ENCODE measurements at regions not wholly inside any gene's neighbourhood (a gene's known extent, or its start where the extent isn't known, plus 50 kb on each side); places are given as distances from the start of the nearest gene placed in this dataset.

DNA sequence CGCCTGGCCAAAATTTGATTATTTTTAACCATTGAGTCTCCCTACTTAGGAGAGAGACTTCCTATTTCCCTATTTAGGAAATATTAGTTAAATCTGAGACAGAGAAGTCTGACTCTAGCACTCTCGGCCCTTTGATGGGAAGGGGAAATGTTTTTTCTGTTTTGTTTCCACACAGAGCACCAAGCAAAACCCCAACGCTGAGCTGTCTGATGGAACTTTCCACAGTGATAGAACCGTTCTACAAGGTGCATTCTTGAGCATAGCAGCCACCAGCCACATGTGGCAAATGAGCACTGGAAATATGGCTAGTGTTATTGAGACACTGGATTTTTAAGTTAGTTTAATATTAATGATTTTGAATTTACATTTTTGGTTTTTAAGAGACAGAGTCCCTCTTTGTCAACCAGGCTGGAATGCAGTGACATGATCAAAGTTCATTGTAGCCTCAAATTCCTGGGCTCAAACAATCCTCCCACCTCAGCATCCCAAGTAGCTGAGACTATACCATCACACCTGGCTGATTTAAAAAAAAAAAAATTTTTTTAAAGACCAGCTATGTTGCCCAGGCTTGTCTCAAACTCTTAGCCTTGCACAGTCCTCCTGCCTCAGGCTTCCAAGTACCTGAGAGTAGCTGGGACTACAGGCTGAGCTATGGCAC lies 77.3 kb upstream of the GALNT2 start:
- TF ChIP-seq, protein P1, sequence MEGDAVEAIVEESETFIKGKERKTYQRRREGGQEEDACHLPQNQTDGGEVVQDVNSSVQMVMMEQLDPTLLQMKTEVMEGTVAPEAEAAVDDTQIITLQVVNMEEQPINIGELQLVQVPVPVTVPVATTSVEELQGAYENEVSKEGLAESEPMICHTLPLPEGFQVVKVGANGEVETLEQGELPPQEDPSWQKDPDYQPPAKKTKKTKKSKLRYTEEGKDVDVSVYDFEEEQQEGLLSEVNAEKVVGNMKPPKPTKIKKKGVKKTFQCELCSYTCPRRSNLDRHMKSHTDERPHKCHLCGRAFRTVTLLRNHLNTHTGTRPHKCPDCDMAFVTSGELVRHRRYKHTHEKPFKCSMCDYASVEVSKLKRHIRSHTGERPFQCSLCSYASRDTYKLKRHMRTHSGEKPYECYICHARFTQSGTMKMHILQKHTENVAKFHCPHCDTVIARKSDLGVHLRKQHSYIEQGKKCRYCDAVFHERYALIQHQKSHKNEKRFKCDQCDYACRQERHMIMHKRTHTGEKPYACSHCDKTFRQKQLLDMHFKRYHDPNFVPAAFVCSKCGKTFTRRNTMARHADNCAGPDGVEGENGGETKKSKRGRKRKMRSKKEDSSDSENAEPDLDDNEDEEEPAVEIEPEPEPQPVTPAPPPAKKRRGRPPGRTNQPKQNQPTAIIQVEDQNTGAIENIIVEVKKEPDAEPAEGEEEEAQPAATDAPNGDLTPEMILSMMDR (IDR thresholded peaks at IDR 0.05), result no peak
- no peak for TF ChIP-seq POLR2A (IDR thresholded peaks at IDR 0.05)
